Endothelial cell of hepatic sinusoid (primary cell): ENCODE measurements at regions not wholly inside any gene's neighbourhood (a gene's known extent, or its start where the extent isn't known, plus 50 kb on each side); places are given as distances from the start of the nearest gene placed in this dataset.

Experiments
- in situ Hi-C: cut with HindIII; loops from 2 replicates; pipeline ENCODE4 v1.10.0; 2017; ENCODE audit warnings: low sequenced_read_pairs

DNA sequence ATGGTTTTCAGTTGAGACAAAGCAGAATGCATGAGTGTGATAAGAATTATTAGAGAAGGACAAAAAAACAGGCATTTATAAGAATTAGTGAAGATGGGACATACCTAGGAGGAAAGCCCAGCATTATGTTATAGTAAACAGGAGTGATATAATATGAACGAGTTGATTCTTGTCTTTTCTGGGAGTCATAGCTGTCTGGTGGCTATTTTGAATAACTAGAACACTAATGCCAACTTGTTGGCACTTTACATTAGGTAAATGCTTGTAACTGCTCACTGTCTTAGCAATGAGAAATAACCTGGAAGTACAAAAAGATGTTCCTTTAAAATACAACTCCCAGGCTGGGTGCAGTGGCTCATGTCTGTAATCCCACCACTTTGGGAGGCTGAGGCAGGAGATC is 540.8 kb upstream of the SPHKAP start:
- in situ Hi-C loops: no loop called here

GRCh38 chr2:228720895-228721294 is 539.4 kb upstream of the SPHKAP start:
- in situ Hi-C loops: no loop called here

DNA sequence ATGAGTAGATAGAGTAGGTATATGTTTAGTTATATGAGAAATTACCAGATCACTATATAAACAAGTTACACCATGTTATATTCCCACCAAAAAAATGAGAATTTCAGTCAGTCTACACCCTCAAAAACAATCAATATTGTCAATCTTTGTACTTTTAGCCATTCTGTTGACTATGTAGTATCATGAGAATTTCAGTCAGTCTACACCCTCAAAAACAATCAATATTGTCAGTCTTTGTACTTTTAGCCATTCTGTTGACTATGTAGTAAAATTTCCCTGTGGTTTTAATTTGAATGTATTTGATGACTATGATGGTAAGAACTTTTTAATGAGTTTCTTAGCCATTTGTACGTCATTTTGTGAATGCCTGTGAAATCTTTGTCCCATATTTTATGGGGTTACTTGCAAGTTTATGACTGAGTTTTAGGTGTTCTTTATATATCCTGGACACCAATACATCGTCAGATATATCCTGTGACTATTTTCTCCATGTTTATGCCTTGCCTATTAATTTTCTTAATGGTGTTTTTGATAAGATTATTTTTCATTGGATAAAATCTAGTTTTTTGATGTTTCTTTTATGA is 528.4 kb upstream of the SPHKAP start:
- in situ Hi-C loops: no loop called here

DNA sequence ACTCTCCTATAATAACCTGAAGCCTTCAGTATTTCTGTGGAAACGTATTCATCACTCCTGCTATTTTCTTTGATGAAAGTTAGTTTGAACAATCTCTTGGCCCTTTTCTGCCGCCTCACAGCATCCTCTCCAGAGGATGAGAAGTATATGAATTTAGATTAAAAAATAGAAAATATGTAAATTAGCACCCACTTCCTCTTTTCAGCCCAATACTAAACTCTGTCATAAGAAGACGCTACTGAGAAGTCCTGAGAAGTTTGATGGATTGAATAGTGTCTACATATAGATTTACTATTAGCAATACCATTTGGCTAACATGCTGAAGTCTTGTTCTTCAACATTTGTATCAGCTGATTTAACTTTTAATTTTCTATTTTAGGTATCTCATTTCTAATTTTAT is 526.4 kb upstream of the SPHKAP start:
- in situ Hi-C loops: no loop called here

GRCh38 chr2:228705318-228705717 is 523.8 kb upstream of the SPHKAP start:
- in situ Hi-C loops: no loop called here

GRCh38 chr2:228703152-228703551 is 521.7 kb upstream of the SPHKAP start:
- in situ Hi-C loops: no loop called here

- in situ Hi-C loops: no loop called here
Measured at GRCh38 chr2:228701506-228701905, 520.0 kb upstream of the SPHKAP start.

DNA sequence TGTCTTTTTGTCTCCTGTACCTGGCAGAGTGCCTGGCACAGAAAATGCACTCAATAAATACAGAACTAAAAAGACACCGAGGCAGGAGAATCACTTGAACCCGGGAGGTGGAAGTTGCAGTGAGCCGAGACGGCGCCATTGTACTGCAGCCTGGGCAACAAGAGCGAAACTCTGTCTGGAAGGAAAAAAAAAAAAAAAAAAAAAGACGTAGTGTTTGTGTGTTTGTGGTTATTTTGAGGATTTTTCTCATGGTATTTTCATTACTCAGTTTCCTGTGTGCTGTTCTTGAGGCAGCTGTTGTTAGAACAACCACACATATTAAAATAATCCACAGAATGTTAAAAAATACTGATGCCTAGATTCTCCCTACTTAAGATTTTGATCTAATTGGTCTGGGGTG is 519.2 kb upstream of the SPHKAP start:
- in situ Hi-C loops: no loop called here

- in situ Hi-C loops: loop anchor here (25.0 kb wide), 1 partner anchor 562 kb away; the partner anchor contains the start of gene PID1
Measured at GRCh38 chr2:228699888-228700287, 518.4 kb upstream of the SPHKAP start.

DNA sequence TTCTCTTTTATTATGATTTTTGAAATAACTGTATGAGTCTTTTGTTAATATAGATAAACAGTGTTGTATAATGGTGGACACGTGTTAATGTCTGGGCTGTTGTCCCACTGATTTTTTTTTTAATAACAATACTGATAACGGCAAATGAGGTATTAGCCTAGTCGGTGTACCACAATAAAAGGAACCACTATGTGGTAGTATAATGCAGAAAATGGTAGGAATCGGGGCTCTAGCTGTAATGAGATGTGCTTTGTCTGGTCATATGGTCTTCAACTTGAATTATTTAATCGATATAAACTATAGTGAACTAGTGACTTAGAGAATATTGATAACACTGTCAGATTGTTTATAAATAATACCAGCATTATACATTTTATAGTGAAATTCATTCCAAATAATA is 517.9 kb upstream of the SPHKAP start:
- in situ Hi-C loops: loop anchor here (25.0 kb wide), 1 partner anchor 563 kb away; the partner anchor contains the start of gene PID1

DNA sequence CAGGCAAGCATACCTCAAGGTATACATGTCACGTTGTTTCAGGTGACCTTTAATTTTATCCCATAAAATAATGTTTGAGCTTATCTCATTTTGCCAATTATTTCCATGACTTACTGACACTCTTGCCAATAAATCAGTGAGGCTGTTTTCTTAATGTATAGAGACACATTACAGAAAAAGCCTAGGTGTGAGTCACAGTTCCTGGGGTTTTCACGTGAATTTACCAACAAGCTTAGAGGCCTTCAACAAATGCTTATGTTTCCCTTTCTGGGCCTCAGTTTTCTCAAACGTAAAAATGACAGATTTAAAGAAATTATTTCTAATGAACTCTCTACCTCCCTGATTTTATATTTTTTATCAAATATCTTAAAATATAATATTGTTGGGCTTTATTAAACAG is 517.5 kb upstream of the SPHKAP start:
- in situ Hi-C loops: loop anchor here (25.0 kb wide), 1 partner anchor 563 kb away; the partner anchor contains the start of gene PID1

- in situ Hi-C loops: loop anchor here (25.0 kb wide), 1 partner anchor 565 kb away; the partner anchor contains the start of gene PID1
Measured at GRCh38 chr2:228697456-228697855, 516.0 kb upstream of the SPHKAP start.

DNA sequence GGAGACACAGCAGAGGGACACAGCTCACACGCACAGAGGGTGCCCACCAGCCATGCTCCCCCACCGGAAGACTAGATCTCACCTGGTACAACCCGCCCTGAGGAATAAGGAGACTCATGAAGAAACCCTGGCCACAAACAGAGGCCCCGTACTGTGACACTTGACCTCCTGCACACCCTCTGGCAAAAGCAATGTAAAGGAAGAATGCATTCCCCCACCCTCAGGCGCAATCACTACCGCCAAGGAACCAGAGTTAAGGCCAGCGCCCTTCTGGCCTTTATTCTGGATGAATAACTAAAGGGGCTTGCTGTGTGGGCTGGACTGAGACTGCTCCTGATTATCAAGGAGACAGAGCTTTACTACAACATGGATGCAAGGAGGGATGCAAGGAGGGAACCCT is 509.2 kb upstream of the SPHKAP start:
- in situ Hi-C loops: loop anchor here (25.0 kb wide), 1 partner anchor 572 kb away; the partner anchor contains the start of gene PID1

DNA sequence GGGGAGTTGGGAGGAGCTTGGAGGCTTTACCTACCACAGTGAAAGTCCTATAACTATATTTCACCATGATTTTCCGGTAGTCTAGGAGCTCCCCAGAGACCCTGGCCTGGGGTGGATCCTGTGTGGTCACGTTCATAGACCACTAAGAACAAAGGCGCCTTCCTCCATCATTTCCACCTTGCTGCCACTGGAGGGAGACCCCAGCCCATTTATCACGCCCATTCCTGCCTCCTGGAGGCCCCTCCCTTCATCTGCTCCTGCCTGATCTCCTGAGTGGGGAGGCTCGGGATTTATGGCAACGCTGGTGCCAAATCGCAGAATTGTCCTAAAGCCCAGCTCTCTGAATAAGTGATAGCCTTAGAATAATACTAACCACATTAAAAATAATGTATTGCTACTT is 507.6 kb upstream of the SPHKAP start:
- in situ Hi-C loops: loop anchor here (25.0 kb wide), 1 partner anchor 573 kb away; the partner anchor contains the start of gene PID1

GRCh38 chr2:228688007-228688645 is 506.6 kb upstream of the SPHKAP start:
- in situ Hi-C loops: loop anchor here (25.0 kb wide), 1 partner anchor 574 kb away; the partner anchor contains the start of gene PID1

GRCh38 chr2:228681979-228682378 is 500.5 kb upstream of the SPHKAP start:
- in situ Hi-C loops: loop anchor here (25.0 kb wide), 1 partner anchor 580 kb away; the partner anchor contains the start of gene PID1

DNA sequence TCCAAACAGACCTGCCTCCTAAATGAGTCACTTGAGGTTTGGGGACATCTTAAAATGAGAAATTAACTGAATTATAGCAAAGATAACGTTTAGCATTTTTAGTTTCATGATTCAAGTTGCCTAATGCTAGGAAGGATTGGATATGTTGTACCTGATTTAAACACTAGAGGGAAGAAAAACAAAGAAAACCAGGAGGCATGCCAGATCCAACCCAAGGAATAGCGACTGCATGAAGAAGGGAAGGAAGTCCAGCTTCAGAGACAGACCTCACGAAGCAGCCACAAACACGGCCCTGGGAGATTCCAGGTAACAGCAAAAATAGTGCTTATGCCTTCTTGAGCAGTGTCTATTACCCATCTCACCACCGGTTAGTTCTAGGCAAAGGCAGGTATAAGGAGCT is 499.9 kb upstream of the SPHKAP start:
- in situ Hi-C loops: loop anchor here (25.0 kb wide), 1 partner anchor 581 kb away; the partner anchor contains the start of gene PID1

- in situ Hi-C loops: loop anchor here (25.0 kb wide), 1 partner anchor 584 kb away; the partner anchor contains the start of gene PID1
Measured at GRCh38 chr2:228678110-228678509, 496.6 kb upstream of the SPHKAP start.

DNA sequence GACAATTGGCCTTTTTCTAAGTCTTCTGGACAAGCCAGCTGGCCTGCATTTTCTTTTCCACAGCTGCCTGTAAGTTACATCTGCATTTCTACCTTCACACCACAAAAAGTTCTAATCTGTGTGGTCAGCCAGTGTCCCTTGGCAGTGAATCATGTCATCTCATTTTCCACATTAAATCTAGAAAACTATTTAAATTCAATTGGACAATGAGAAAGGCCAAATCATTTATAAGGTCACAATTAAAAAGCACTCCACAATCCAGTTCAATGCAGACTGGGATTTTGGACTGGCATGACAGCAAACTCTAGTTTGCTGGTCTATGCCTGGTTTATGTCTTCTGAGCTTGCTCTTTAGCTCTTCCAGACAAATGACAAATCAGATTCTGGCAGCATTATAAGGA is 494.2 kb upstream of the SPHKAP start:
- in situ Hi-C loops: loop anchor here (25.0 kb wide), 1 partner anchor 587 kb away; the partner anchor contains the start of gene PID1

DNA sequence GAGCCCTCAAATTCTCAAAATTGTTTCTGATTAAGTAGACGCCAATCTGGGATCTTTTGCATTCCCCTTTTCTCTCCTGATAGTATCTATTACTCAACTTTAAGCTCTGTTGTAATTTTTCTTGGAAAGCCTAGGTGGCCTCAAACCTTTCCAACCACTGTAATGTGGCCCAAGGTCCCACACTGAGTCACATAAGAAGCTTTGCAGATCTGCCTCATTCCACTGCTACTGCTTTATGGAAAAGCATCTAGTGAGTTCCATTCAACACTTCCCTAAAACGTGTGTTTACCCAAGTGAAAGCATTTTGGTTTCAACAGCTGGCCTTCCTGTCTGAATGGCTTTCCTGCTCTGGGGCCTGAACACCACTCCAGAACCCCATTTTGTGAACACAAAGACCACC is 493.6 kb upstream of the SPHKAP start:
- in situ Hi-C loops: loop anchor here (25.0 kb wide), 1 partner anchor 587 kb away; the partner anchor contains the start of gene PID1

GRCh38 chr2:228673876-228674554 is 492.5 kb upstream of the SPHKAP start:
- in situ Hi-C loops: no loop called here
